Glutamatergic neuron (in vitro differentiated cells): ENCODE measurements at regions not wholly inside any gene's neighbourhood (a gene's known extent, or its start where the extent isn't known, plus 50 kb on each side); places are given as distances from the start of the nearest gene placed in this dataset.

ENCODE experiments used
- DNase-seq: peaks from one replicate; pipeline ENCODE4 v3.0.0; 2022
- H3K27ac Mint-ChIP-seq: one replicate; pipeline ENCODE4 v1.8.0; 2020; ENCODE audit warnings: mild to moderate bottlenecking, mixed read lengths, inconsistent platforms; ENCODE audit not compliant: unreplicated experiment
- H3K27me3 Mint-ChIP-seq: one replicate; pipeline ENCODE4 v1.8.0; 2020; ENCODE audit warnings: mild to moderate bottlenecking, moderate library complexity, mixed read lengths, inconsistent platforms; ENCODE audit not compliant: unreplicated experiment
- H3K36me3 Mint-ChIP-seq: one replicate; pipeline ENCODE4 v1.8.0; 2020; ENCODE audit warnings: mild to moderate bottlenecking, mixed read lengths, inconsistent platforms; ENCODE audit not compliant: unreplicated experiment
- H3K4me1 Mint-ChIP-seq: one replicate; pipeline ENCODE4 v1.8.0; 2020; ENCODE audit warnings: mild to moderate bottlenecking, low read depth, mixed read lengths, inconsistent platforms; ENCODE audit not compliant: unreplicated experiment
- H3K4me3 Mint-ChIP-seq: one replicate; pipeline ENCODE4 v1.8.0; 2020; ENCODE audit warnings: mild to moderate bottlenecking, mixed read lengths, inconsistent platforms; ENCODE audit not compliant: unreplicated experiment
- H3K9me3 Mint-ChIP-seq: one replicate; pipeline ENCODE4 v1.8.0; 2020; ENCODE audit warnings: mild to moderate bottlenecking, moderate library complexity, mixed read lengths, inconsistent platforms; ENCODE audit not compliant: unreplicated experiment
- TF ChIP-seq, protein P1 (sequence below): fragments of 200-600 bp; sonication (generic); IDR thresholded peaks from one replicate; pipeline ENCODE4 v1.5.0; 2021; ENCODE audit not compliant: partially characterized antibody, unreplicated experiment

DNA sequence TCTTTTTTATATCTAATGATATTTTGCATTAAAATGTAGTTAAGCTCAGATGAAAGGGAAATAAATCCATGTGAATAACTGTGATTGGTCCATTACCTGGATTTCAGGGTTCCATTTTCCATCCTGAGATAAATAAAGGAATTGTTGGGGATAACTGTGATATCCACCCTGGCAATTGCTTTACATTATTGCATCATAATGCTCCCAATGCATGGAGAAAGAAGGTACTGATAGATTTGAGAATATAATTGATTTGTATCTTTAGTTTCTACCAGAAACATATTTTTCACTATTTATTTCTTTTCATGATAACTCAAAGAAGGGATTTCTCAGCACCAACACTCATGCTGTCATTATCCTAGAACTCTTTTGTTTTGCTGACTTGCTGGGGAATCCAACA is 102.0 kb upstream of the KCNQ5 start:
- DNase-seq, result no peak
- H3K27ac Mint-ChIP-seq, result no peak overlapping the region
- H3K27me3 Mint-ChIP-seq, result peaks cover 1% of the 10 kb centered on the region
- peaks cover 20% of the 10 kb centered on the region for H3K4me1 Mint-ChIP-seq
- TF ChIP-seq, protein P1, sequence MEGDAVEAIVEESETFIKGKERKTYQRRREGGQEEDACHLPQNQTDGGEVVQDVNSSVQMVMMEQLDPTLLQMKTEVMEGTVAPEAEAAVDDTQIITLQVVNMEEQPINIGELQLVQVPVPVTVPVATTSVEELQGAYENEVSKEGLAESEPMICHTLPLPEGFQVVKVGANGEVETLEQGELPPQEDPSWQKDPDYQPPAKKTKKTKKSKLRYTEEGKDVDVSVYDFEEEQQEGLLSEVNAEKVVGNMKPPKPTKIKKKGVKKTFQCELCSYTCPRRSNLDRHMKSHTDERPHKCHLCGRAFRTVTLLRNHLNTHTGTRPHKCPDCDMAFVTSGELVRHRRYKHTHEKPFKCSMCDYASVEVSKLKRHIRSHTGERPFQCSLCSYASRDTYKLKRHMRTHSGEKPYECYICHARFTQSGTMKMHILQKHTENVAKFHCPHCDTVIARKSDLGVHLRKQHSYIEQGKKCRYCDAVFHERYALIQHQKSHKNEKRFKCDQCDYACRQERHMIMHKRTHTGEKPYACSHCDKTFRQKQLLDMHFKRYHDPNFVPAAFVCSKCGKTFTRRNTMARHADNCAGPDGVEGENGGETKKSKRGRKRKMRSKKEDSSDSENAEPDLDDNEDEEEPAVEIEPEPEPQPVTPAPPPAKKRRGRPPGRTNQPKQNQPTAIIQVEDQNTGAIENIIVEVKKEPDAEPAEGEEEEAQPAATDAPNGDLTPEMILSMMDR, result no peak
- no peak overlapping the region for H3K4me3 Mint-ChIP-seq
- H3K36me3 Mint-ChIP-seq, result no peaks in the 10 kb centered on the region
- H3K9me3 Mint-ChIP-seq, result no peaks in the 10 kb centered on the region

DNA sequence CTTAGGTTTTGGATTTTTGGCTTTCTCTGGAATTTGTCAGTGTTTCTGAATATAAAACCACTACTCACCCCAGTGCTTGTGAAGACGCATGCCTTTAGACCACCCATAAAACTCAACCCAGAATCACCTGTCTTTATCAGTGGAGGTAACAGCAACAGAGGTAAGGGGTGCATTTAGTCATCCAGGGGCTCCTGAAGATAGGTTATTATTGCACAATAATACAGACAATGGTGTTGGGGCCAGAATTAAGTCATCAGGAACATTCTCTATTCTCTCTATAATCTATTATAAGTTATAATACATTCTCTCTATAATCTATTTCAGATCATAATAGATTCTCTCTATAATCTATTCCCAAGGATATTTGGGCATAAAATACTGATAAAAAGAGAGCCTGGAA is 100.2 kb upstream of the KCNQ5 start:
- Mint-ChIP-seq H3K36me3 (no peaks in the 10 kb centered on the region), H3K27me3 (no peaks in the 10 kb centered on the region), H3K4me1 (peaks cover 32% of the 10 kb centered on the region), H3K9me3 (no peaks in the 10 kb centered on the region), H3K4me3 (no peak overlapping the region), H3K27ac (no peak overlapping the region)
- DNase-seq, result no peak
- TF ChIP-seq, protein P1, result no peak

DNA sequence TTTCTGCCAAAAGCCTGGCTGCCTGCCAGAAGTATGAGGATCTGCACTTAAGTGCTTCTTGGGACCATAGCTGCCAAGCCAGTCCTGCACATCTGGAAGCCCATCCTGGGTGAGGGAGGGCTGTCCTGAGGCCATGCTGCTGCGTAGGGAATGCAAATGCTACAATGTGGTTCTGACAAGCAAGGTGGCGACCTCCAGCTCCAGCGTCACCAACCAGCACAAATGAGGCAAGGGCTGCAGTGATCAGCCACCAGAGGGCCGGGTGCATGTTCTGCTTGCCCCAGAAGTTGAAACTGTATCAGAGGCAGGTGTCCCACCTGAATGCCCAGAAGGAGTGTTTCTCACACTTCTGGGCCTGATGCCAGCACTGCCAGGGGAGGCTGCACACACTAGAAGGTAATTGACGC is 99.1 kb upstream of the KCNQ5 start:
- no peaks in the 10 kb centered on the region for H3K27me3 Mint-ChIP-seq
- no peak overlapping the region for H3K27ac Mint-ChIP-seq
- TF ChIP-seq, protein P1, result peak; percentile 40
- DNase-seq, result peak; percentile 27
- H3K36me3 Mint-ChIP-seq, result no peaks in the 10 kb centered on the region
- peaks cover 30% of the 10 kb centered on the region for H3K4me1 Mint-ChIP-seq
- H3K4me3 Mint-ChIP-seq, result no peak overlapping the region
- H3K9me3 Mint-ChIP-seq, result no peaks in the 10 kb centered on the region

DNA sequence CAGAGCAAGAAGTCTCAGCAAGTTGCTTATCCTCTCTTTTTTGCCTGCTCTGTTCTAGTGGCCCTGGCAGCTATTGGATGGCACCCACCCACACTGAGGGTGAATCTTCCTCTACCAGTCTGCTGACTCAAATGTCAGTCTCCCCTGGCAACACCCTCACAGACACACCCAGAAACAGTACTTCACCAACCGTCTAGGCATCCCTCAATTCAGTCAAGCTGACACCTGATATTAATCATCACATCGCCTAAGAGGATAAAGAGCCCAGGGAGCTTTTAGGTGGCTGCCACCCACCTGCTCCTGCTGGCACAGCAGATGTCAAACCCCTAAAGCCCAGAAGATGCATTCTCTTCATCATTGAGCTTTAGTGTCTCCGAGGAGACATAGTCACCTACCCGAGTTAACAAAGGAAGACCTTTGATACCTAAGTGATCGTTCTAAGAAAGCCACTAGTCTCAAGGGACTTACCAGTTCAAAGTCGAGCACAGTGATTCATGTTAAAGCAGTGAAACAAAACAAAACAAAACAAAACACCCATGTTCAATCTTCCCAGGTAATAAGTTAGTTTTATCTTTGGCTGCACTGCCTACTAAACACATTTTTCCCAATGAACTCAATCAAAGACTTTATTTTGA is 97.7 kb upstream of the KCNQ5 start:
- Mint-ChIP-seq H3K27me3 (no peaks in the 10 kb centered on the region), H3K36me3 (no peaks in the 10 kb centered on the region), H3K4me3 (peak overlapping the region; percentile 59), H3K9me3 (no peaks in the 10 kb centered on the region), H3K27ac (no peak overlapping the region), H3K4me1 (peaks cover 30% of the 10 kb centered on the region)
- TF ChIP-seq, protein P1, result no peak
- DNase-seq, result peak; percentile 31

DNA sequence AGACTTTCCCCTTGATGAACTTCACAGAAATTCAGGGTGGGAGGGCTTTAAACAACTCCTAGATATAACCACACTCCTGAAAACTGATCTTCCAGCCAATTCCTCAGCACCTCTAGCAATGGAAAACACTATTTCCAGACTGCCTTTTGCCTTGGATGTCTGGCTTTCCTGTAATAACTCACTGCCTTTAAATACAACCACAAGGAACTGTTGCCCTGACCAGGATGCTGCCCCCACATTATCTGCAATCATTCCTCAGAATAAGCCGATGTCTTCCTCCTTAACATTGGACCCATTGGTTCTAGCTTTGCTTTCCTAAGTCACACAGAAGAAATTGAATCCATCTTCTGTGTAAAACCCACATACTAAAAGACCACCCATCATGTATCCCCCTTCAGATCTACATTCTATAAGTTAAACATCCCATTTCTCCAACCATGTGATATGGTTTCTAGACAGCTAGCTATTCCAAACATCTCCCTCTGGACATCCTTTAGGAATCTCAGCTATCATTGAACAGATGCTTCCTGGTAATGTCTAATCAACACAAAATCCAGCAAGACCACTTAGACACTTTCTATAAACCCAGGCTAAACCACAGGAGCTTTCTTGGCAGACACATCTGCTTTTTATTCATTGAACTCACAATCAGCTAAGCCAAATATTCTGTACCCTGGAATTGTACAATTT is 95.9 kb upstream of the KCNQ5 start:
- Mint-ChIP-seq H3K36me3 (no peaks in the 10 kb centered on the region), H3K27ac (no peak overlapping the region), H3K4me3 (no peak overlapping the region), H3K4me1 (peaks cover 30% of the 10 kb centered on the region), H3K9me3 (no peaks in the 10 kb centered on the region), H3K27me3 (no peaks in the 10 kb centered on the region)
- DNase-seq, result no peak
- TF ChIP-seq, protein P1, result no peak
